A673 (cell line): ENCODE measurements at regions not wholly inside any gene's neighbourhood (a gene's known extent, or its start where the extent isn't known, plus 50 kb on each side); places are given as distances from the start of the nearest gene placed in this dataset.

Experiments used
- EZH2 ChIP-seq: fragments of 200-600 bp; sonication (generic); IDR thresholded peaks from 2 replicates; pipeline ENCODE4 v1.6.1; 2017; ENCODE audit warnings: borderline replicate concordance, low read depth, mild to moderate bottlenecking, mixed read lengths, antibody characterized with exemption, low read length; ENCODE audit not compliant: poor library complexity, severe bottlenecking
- TF ChIP-seq, protein P1 (sequence below): fragments of 300-800, 200-600 bp; sonication (generic); conservative IDR thresholded peaks from 2 replicates; pipeline ENCODE4 v1.5.1; 2017; ENCODE audit warnings: low read depth, mild to moderate bottlenecking, antibody characterized with exemption, low read length, moderate library complexity, mixed read lengths

DNA sequence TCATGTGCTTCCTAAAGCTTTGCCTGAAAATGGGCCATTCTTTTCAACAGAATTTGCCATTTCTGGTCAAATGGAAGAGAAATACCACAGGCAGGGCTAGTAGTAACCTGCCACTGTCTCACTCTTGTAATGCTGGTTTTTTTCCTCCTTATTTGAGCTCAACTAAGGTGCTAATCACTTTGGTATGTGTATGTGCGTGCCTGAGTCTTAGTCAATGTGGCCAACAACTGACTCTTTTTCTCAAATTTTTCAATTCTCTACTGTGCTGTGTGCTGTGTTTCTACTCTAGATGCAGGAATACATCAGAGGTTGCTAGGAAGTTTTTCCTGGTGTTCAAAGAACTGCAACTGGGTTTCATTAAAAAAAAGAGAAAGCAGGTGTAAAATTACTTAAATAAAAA lies 870.2 kb downstream of the EFNB2 start:
- TF ChIP-seq, protein P1, sequence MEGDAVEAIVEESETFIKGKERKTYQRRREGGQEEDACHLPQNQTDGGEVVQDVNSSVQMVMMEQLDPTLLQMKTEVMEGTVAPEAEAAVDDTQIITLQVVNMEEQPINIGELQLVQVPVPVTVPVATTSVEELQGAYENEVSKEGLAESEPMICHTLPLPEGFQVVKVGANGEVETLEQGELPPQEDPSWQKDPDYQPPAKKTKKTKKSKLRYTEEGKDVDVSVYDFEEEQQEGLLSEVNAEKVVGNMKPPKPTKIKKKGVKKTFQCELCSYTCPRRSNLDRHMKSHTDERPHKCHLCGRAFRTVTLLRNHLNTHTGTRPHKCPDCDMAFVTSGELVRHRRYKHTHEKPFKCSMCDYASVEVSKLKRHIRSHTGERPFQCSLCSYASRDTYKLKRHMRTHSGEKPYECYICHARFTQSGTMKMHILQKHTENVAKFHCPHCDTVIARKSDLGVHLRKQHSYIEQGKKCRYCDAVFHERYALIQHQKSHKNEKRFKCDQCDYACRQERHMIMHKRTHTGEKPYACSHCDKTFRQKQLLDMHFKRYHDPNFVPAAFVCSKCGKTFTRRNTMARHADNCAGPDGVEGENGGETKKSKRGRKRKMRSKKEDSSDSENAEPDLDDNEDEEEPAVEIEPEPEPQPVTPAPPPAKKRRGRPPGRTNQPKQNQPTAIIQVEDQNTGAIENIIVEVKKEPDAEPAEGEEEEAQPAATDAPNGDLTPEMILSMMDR = no peak
- TF ChIP-seq EZH2 = no peak
